ENCODE measurements at regions not wholly inside any gene's neighbourhood (a gene's known extent, or its start where the extent isn't known, plus 50 kb on each side); places are given as distances from the start of the nearest gene placed in this dataset.

DNA sequence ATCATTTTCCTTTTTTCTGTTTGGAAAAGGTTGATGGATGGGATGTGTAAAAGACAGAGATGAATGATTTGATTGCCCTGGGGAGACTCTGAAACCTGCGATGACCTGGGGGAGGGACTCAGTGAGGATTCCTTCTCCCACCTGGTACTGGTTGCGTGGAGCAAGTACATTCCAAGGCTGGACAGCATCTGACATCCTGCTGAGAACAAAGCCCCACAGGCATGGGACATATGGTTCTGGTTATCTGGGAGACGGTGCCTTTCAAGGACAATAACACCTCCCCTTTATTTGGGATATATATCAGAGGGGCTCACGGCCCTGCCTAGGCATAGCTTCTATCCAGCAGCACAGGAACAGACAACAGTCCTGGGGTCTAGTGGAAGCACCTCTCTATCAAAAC, 527.8 kb downstream of the METTL15 start:
- TF ChIP-seq, protein P1, sequence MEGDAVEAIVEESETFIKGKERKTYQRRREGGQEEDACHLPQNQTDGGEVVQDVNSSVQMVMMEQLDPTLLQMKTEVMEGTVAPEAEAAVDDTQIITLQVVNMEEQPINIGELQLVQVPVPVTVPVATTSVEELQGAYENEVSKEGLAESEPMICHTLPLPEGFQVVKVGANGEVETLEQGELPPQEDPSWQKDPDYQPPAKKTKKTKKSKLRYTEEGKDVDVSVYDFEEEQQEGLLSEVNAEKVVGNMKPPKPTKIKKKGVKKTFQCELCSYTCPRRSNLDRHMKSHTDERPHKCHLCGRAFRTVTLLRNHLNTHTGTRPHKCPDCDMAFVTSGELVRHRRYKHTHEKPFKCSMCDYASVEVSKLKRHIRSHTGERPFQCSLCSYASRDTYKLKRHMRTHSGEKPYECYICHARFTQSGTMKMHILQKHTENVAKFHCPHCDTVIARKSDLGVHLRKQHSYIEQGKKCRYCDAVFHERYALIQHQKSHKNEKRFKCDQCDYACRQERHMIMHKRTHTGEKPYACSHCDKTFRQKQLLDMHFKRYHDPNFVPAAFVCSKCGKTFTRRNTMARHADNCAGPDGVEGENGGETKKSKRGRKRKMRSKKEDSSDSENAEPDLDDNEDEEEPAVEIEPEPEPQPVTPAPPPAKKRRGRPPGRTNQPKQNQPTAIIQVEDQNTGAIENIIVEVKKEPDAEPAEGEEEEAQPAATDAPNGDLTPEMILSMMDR (IDR thresholded peaks at IDR 0.05): no peak
- no peak for TF ChIP-seq POLR2A (IDR thresholded peaks at IDR 0.05)

Measured in thyroid gland (tissue), 4 donors.